GM13977 (cell line): ENCODE measurements at regions not wholly inside any gene's neighbourhood (a gene's known extent, or its start where the extent isn't known, plus 50 kb on each side); places are given as distances from the start of the nearest gene placed in this dataset.

ENCODE experiments used
- DNase-seq: peaks from one replicate; pipeline ENCODE4 v3.0.0; 2012; ENCODE audit warnings: low spot score
- CTCF ChIP-seq: IDR thresholded peaks from 2 replicates; pipeline ENCODE4 v1.5.1; 2012; ENCODE audit warnings: mild to moderate bottlenecking, control low read depth; ENCODE audit not compliant: insufficient read depth; ENCODE audit errors: extremely low read depth, missing control alignments
- in situ Hi-C: fragments of 300-500 bp; cut with MboI; formaldehyde crosslinking; loops from one replicate; pipeline ENCODE4 v1.12.0; 2022; ENCODE audit warnings: low sequenced_read_pairs, low pct_unique_long_range_greater_than_20kb, mixed read lengths, inconsistent platforms; ENCODE audit not compliant: unreplicated experiment

- DNase-seq = peak; percentile 34
- in situ Hi-C loops = no loop called here
- no peak for TF ChIP-seq CTCF
Observed at GRCh38 chr21:35585155-35585554, 475.2 kb downstream of the SETD4 start.

DNA sequence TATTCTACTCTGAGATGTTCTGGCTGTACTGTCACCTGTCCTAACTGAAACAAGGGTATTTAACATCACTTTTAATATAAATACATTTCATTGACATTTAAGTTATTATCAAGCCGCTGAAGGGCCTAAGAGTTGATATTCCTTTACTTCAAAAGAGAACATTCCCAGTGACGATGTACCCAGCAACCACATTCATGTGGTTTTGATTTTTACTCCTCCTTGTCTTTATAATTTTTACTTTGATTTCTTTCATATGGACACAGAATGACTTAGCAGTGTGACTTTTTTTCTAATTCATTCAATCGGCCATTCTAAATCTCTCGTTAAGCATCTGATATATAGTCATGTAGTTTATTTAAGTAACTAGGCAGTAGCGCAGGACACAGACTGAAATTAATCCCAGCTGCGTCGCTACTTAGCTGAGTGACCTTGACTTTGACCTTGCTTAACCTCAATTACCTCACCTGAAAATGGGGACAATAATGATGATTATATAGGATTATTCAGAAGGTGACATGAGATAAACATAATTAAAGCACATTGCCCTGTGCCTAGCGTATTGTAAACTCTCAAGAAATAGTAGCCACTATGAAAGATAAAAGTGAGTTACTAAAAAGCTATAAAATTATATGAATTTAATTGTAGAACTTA, 476.6 kb downstream of the SETD4 start:
- in situ Hi-C loops = no loop called here
- TF ChIP-seq CTCF = no peak
- DNase-seq = no peak

- DNase-seq = no peak
- no peak for TF ChIP-seq CTCF
- in situ Hi-C loops = no loop called here
Observed at GRCh38 chr21:35582731-35583130, 477.6 kb downstream of the SETD4 start.

GRCh38 chr21:35581640-35582039, 478.7 kb downstream of the SETD4 start:
- in situ Hi-C loops = no loop called here
- no peak for DNase-seq
- TF ChIP-seq CTCF = no peak

DNA sequence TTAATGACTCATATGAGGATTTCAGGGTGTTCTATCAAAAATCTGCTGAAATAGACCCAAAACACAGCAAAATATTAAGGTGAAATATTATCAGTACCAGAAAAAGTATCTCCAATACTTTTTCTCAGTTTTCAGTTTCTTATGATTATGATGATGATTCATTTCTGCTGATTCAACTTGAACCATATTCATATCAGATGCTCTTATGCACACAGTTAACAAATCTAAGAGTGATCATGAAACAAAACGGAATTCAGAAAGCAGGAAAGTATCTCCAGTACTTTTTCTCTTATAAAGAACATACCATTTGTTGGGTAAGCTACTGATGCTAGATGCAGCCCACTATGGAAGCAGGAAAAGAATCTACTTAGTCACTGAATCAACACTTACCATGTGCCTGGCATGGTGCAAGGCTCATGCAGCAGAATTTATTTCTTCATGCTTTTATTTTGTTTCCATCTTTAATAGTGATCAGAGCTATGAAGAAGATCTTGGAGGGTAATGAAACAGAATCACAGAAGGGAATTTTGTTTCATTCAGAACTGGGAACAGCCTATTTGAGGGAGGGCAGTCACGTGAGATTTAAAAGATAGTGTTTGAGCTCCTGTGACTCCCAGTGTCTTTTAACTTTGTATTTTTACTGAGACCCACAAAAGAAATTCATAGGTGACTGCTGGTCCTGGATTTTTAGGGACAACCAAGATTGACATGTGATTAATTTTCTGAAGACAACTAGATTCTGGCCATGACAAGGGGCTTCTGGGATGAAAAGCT, 480.6 kb downstream of the SETD4 start:
- in situ Hi-C loops = no loop called here
- TF ChIP-seq CTCF = no peak
- no peak for DNase-seq

DNA sequence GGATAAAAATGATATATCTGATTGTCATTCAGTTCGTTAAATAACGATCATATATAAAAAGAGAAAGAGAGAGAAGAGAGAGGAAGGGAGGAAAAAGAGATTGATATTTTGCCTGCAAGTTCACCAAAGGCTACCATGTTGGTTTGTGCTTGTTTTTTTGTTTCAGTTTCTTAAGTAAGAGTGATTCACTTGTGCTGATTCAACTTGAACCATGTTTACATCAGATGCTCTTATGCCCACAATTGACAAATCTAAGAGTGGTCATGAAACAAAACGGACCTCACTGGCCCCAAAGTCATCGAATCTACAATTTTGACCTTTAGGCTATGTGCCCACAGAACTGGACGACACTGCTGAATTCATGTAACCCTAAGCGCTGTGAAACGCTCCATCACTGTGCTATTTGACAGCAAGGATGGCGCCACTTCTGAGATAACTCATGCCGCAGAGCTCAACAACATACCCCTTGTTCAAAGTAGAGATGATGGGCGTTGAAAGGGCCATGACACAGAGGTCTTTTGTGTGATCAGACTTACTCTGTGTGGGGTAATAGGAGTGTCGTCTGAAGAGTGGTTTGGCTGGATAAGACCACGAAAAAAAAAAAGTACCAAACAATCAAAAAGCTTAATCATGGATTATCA, 481.4 kb downstream of the SETD4 start:
- no peak for DNase-seq
- no peak for TF ChIP-seq CTCF
- in situ Hi-C loops = no loop called here
